SU-DHL-6 (cell line): ENCODE measurements at regions not wholly inside any gene's neighbourhood (a gene's known extent, or its start where the extent isn't known, plus 50 kb on each side); places are given as distances from the start of the nearest gene placed in this dataset.

ENCODE experiments used
- H2AFZ ChIP-seq: fragments of 200-600 bp; sonication (generic); 2 replicates; pipeline ENCODE4 v1.6.1; 2014; ENCODE audit warnings: low read depth, mild to moderate bottlenecking, moderate library complexity, mixed read lengths, antibody characterized with exemption, low read length; ENCODE audit not compliant: severe bottlenecking
- H3F3A ChIP-seq: fragments of 200-600 bp; shearing (Covaris generic); 2 replicates; pipeline ENCODE4 v1.6.0; 2016; ENCODE audit warnings: antibody characterized with exemption, mild to moderate bottlenecking; ENCODE audit not compliant: insufficient read depth
- H3K27ac ChIP-seq: fragments of 200-600 bp; sonication (generic); 2 replicates; pipeline ENCODE4 v1.5.1; 2016; ENCODE audit warnings: low read depth, mild to moderate bottlenecking, low read length, moderate library complexity, mixed read lengths
- H3K27me3 ChIP-seq: fragments of 200-600 bp; sonication (generic), shearing (Covaris generic); 2 replicates; pipeline ENCODE4 v1.6.0; 2014; ENCODE audit warnings: mild to moderate bottlenecking, low read length
- H3K36me3 ChIP-seq: fragments of 200-600 bp; sonication (generic); 2 replicates; pipeline ENCODE4 v1.6.1; 2014; ENCODE audit warnings: mild to moderate bottlenecking, low read length, mixed read lengths
- H3K4me2 ChIP-seq: fragments of 300-600, 200-600 bp; shearing (Covaris generic), sonication (generic); 2 replicates; pipeline ENCODE4 v1.6.0; 2014; ENCODE audit warnings: low read length, low read depth, mild to moderate bottlenecking; ENCODE audit not compliant: poor library complexity, severe bottlenecking
- H3K4me3 ChIP-seq: fragments of 200-600 bp; sonication (generic); 2 replicates; pipeline ENCODE4 v1.5.1; 2014; ENCODE audit warnings: antibody characterized with exemption, low read length, mild to moderate bottlenecking, mixed read lengths; ENCODE audit not compliant: insufficient read depth, poor library complexity, severe bottlenecking
- H3K79me2 ChIP-seq: fragments of 200-600 bp; sonication (generic); 2 replicates; pipeline ENCODE4 v1.6.1; 2014; ENCODE audit warnings: mild to moderate bottlenecking, low read length, moderate library complexity; ENCODE audit not compliant: insufficient read depth
- H3K9ac ChIP-seq: fragments of 200-600 bp; sonication (generic); 2 replicates; pipeline ENCODE4 v1.7.0; 2014; ENCODE audit warnings: mild to moderate bottlenecking, low read length
- H3K9me2 ChIP-seq: fragments of 200-600 bp; sonication (generic); replicated peaks from 2 replicates; pipeline ENCODE4 v1.6.1; 2014; ENCODE audit warnings: low read length; ENCODE audit not compliant: insufficient read depth
- H3K9me3 ChIP-seq: fragments of 200-600 bp; sonication (generic); 2 replicates; pipeline ENCODE4 v1.6.1; 2014; ENCODE audit warnings: low read length, mixed read lengths; ENCODE audit not compliant: insufficient read depth
- H4K20me1 ChIP-seq: fragments of 200-600 bp; sonication (generic); 2 replicates; pipeline ENCODE4 v1.6.1; 2014; ENCODE audit warnings: low read depth, mild to moderate bottlenecking, antibody characterized with exemption, low read length, moderate library complexity, mixed read lengths
- CTCF ChIP-seq: fragments of 200-600 bp; sonication (generic); IDR thresholded peaks from one replicate; pipeline ENCODE4 v1.5.1; 2017; ENCODE audit warnings: antibody characterized with exemption, mild to moderate bottlenecking, low read length, moderate library complexity; ENCODE audit not compliant: insufficient read depth, poor library complexity, severe bottlenecking
- EZH2phosphoT487 ChIP-seq: fragments of 200-600 bp; sonication (generic), shearing (Covaris generic); conservative IDR thresholded peaks from 2 replicates; pipeline ENCODE4 v1.6.1; 2018; ENCODE audit warnings: mild to moderate bottlenecking, antibody characterized with exemption, low read length, moderate library complexity, mixed read lengths

DNA sequence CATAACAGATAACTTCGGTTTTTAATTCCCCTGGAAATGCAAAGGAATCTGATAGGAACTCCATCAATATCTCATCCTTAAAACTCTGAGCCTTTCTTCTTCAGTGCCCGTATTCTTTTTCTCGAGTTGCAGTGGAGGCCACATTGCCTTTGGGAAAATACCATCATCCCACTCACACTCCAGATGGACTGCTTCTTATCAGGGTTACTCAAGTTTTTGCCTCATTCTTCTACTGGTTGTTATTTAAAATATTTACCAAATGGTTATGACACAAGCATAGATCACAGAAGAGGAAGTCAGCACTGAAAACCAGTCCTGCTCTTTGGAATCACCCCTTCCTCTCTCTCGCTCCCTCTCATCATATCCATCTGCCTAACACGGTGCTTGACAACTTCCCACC lies 1020.5 kb upstream of the SLC10A2 start:
- TF ChIP-seq EZH2phosphoT487 (no peak), CTCF (no peak)
- H3K4me3 ChIP-seq: no peak overlapping the region
- H4K20me1 ChIP-seq: no peaks in the 10 kb centered on the region
- no peak overlapping the region for H3K9ac ChIP-seq
- H3K9me3 ChIP-seq: no peaks in the 10 kb centered on the region
- H3K27ac ChIP-seq: no peak overlapping the region
- H3K36me3 ChIP-seq: no peaks in the 10 kb centered on the region
- H3K4me2 ChIP-seq: no peak overlapping the region
- no peaks in the 10 kb centered on the region for H3F3A ChIP-seq
- H3K79me2 ChIP-seq: no peaks in the 10 kb centered on the region
- H3K9me2 ChIP-seq: no peaks in the 10 kb centered on the region
- H2AFZ ChIP-seq: no peak overlapping the region
- no peaks in the 10 kb centered on the region for H3K27me3 ChIP-seq

DNA sequence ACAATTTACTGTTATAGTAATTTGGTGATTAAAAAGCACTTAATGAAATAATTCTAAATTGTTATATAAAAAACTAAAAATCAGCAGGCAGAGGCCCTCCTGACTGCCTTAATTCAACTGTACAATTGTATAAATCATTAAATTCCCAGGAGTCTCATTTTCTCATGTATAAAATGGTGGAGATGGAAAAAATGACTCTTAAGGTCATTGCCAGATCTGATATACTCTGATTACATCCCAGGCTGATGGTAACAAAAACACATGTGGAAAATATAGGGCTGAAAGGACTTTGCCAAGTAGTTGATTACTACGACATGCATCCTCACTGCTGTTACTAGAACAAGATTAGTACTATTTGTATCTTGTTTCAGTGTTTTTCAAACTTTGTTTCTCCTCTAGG lies 1020.0 kb upstream of the SLC10A2 start:
- Histone ChIP-seq H2AFZ (no peak overlapping the region), H3K4me2 (no peak overlapping the region), H3K9me2 (no peaks in the 10 kb centered on the region), H3K79me2 (no peaks in the 10 kb centered on the region), H4K20me1 (no peaks in the 10 kb centered on the region), H3F3A (no peaks in the 10 kb centered on the region), H3K9ac (no peak overlapping the region), H3K27me3 (no peaks in the 10 kb centered on the region), H3K27ac (no peak overlapping the region), H3K9me3 (no peaks in the 10 kb centered on the region), H3K36me3 (no peaks in the 10 kb centered on the region), H3K4me3 (no peak overlapping the region)
- TF ChIP-seq EZH2phosphoT487: no peak

GRCh38 chr13:104085611-104086010 lies 1019.4 kb upstream of the SLC10A2 start:
- H3K9ac ChIP-seq: no peak overlapping the region
- no peaks in the 10 kb centered on the region for H3K9me3 ChIP-seq
- no peaks in the 10 kb centered on the region for H4K20me1 ChIP-seq
- no peaks in the 10 kb centered on the region for H3K79me2 ChIP-seq
- no peaks in the 10 kb centered on the region for H3K27me3 ChIP-seq
- H3K27ac ChIP-seq: no peak overlapping the region
- no peaks in the 10 kb centered on the region for H3F3A ChIP-seq
- no peak overlapping the region for H2AFZ ChIP-seq
- no peaks in the 10 kb centered on the region for H3K36me3 ChIP-seq
- no peak overlapping the region for H3K4me3 ChIP-seq
- no peak overlapping the region for H3K4me2 ChIP-seq
- no peak for TF ChIP-seq CTCF
- no peak for TF ChIP-seq EZH2phosphoT487
- no peaks in the 10 kb centered on the region for H3K9me2 ChIP-seq

- Histone ChIP-seq H3F3A (no peaks in the 10 kb centered on the region), H4K20me1 (no peaks in the 10 kb centered on the region), H3K27ac (no peak overlapping the region), H3K79me2 (no peaks in the 10 kb centered on the region), H3K4me3 (no peak overlapping the region), H3K9me3 (no peaks in the 10 kb centered on the region), H3K9ac (no peak overlapping the region), H3K9me2 (no peaks in the 10 kb centered on the region), H2AFZ (no peak overlapping the region), H3K27me3 (no peaks in the 10 kb centered on the region), H3K36me3 (no peaks in the 10 kb centered on the region), H3K4me2 (no peak overlapping the region)
- no peak for TF ChIP-seq EZH2phosphoT487
- no peak for TF ChIP-seq CTCF
These were observed 1008.1 kb upstream of the SLC10A2 start for GRCh38 chr13:104074326-104074725.
